HEK293 (cell line): ENCODE measurements at regions not wholly inside any gene's neighbourhood (a gene's known extent, or its start where the extent isn't known, plus 50 kb on each side); places are given as distances from the start of the nearest gene placed in this dataset.
A peak's percentile ranks its signal among the peaks of the same experiment; 100 is the strongest.

ENCODE experiments used
- CTCF ChIA-PET: fragments of 350-600 bp; formaldehyde crosslinking; extraction: SDS; loops from one replicate; lab custom pipeline; 2021; ENCODE audit warnings: antibody characterized with exemption; lab: Yijun Ruan, JAX
- POLR2A ChIA-PET: fragments of 300-600 bp; formaldehyde crosslinking; extraction: SDS; loops from one replicate; lab custom pipeline; 2020; ENCODE audit warnings: antibody characterized with exemption, inconsistent platforms; lab: Yijun Ruan, JAX
- H3K27ac ChIP-seq: fragments of 200-500 bp; sonication (Bioruptor generic); 2 replicates; pipeline ENCODE4 v1.5.1; 2014; ENCODE audit warnings: low read depth, low read length, control low read depth, inconsistent platforms; ENCODE audit errors: extremely low read depth
- H3K36me3 ChIP-seq, 2 experiments: fragments of 200-500 bp in 1 of 2; sonication (Bioruptor generic) in 1 of 2; 1 replicate in 1 of 2; 2 replicates in 1 of 2; pipeline ENCODE4 v1.5.1; 2014 to 2017; ENCODE audit warnings: inconsistent platforms in 2 of 2, low read length in 2 of 2; ENCODE audit not compliant: control insufficient read depth in 2 of 2, insufficient read depth in 1 of 2
- H3K4me1 ChIP-seq: fragments of 200-500 bp; sonication (Bioruptor generic); 2 replicates; pipeline ENCODE4 v1.5.1; 2014; ENCODE audit warnings: mild to moderate bottlenecking, low read length, inconsistent platforms; ENCODE audit not compliant: control insufficient read depth, insufficient read depth
- H3K4me3 ChIP-seq: 2 replicates; pipeline ENCODE4 v1.5.1; 2011; ENCODE audit warnings: low read depth, mild to moderate bottlenecking, control low read depth, low read length, moderate library complexity
- H3K9me3 ChIP-seq: fragments of 200-500 bp; sonication (Bioruptor generic); 2 replicates; pipeline ENCODE4 v1.5.1; 2014; ENCODE audit warnings: low read depth, low read length, inconsistent platforms; ENCODE audit not compliant: control insufficient read depth, insufficient read depth
- FEZF1 ChIP-seq: fragments of 450-650 bp; formaldehyde crosslinking; IDR thresholded peaks from 2 replicates; pipeline ENCODE4 v1.5.1; 2016; ENCODE audit warnings: missing biosample characterization, missing genetic modification characterization
- KLF1 ChIP-seq: fragments of 450-650 bp; formaldehyde crosslinking; IDR thresholded peaks from 2 replicates; pipeline ENCODE4 v1.5.1; 2016; ENCODE audit warnings: missing biosample characterization, missing genetic modification characterization
- OSR2 ChIP-seq: fragments of 450-650 bp; formaldehyde crosslinking; IDR thresholded peaks from 2 replicates; pipeline ENCODE4 v1.5.1; 2016; ENCODE audit warnings: missing biosample characterization, missing genetic modification characterization
- SP7 ChIP-seq: fragments of 450-650 bp; formaldehyde crosslinking; IDR thresholded peaks from 2 replicates; pipeline ENCODE4 v1.5.1; 2016; ENCODE audit warnings: missing biosample characterization, missing genetic modification characterization
- TRIM28 ChIP-seq: IDR thresholded peaks from 2 replicates; pipeline ENCODE4 v1.6.1; 2011; ENCODE audit warnings: low read length, control low read depth, borderline replicate concordance
- WT1 ChIP-seq: fragments of 450-650 bp; formaldehyde crosslinking; IDR thresholded peaks from 2 replicates; pipeline ENCODE4 v1.5.1; 2016; ENCODE audit warnings: missing biosample characterization, missing genetic modification characterization
- YY2 ChIP-seq: fragments of 450-650 bp; formaldehyde crosslinking; IDR thresholded peaks from 2 replicates; pipeline ENCODE4 v1.5.1; 2016; ENCODE audit warnings: missing biosample characterization, missing genetic modification characterization
- ZBTB17 ChIP-seq: fragments of 450-650 bp; formaldehyde crosslinking; IDR thresholded peaks from 2 replicates; pipeline ENCODE4 v1.5.1; 2016; ENCODE audit warnings: missing biosample characterization, missing genetic modification characterization
- ZFP37 ChIP-seq: fragments of 450-650 bp; formaldehyde crosslinking; IDR thresholded peaks from 2 replicates; pipeline ENCODE4 v1.5.1; 2016; ENCODE audit warnings: missing biosample characterization, missing genetic modification characterization
- ZNF140 ChIP-seq: fragments of 450-650 bp; formaldehyde crosslinking; IDR thresholded peaks from 2 replicates; pipeline ENCODE4 v1.5.1; 2016; ENCODE audit warnings: missing biosample characterization, missing genetic modification characterization
- ZNF202 ChIP-seq: fragments of 450-650 bp; formaldehyde crosslinking; IDR thresholded peaks from 2 replicates; pipeline ENCODE4 v1.5.1; 2016; ENCODE audit warnings: missing biosample characterization, missing genetic modification characterization, borderline replicate concordance
- ZNF221 ChIP-seq: fragments of 450-650 bp; formaldehyde crosslinking; IDR thresholded peaks from 2 replicates; pipeline ENCODE4 v1.5.1; 2017; ENCODE audit warnings: missing biosample characterization, missing genetic modification characterization, borderline replicate concordance
- ZNF311 ChIP-seq: fragments of 450-650 bp; formaldehyde crosslinking; IDR thresholded peaks from 2 replicates; pipeline ENCODE4 v1.5.1; 2017; ENCODE audit warnings: missing biosample characterization, missing genetic modification characterization, borderline replicate concordance
- ZNF394 ChIP-seq: fragments of 450-650 bp; formaldehyde crosslinking; IDR thresholded peaks from 2 replicates; pipeline ENCODE4 v1.5.1; 2016; ENCODE audit warnings: missing biosample characterization, missing genetic modification characterization, mild to moderate bottlenecking, moderate library complexity, borderline replicate concordance
- ZNF529 ChIP-seq: fragments of 450-650 bp; formaldehyde crosslinking; IDR thresholded peaks from 2 replicates; pipeline ENCODE4 v1.5.1; 2017; ENCODE audit warnings: missing genetic modification characterization, missing biosample characterization; ENCODE audit not compliant: insufficient replicate concordance
- ZNF621 ChIP-seq: fragments of 450-650 bp; formaldehyde crosslinking; IDR thresholded peaks from 2 replicates; pipeline ENCODE4 v1.5.1; 2017; ENCODE audit warnings: missing biosample characterization, missing genetic modification characterization
- ZNF660 ChIP-seq: fragments of 450-650 bp; IDR thresholded peaks from 2 replicates; pipeline ENCODE4 v1.5.1; 2018; ENCODE audit warnings: missing biosample characterization, mild to moderate bottlenecking, missing genetic modification characterization
- TF ChIP-seq, protein P1 (sequence below): fragments of 450-650 bp; formaldehyde crosslinking; IDR thresholded peaks from 2 replicates; pipeline ENCODE4 v1.5.1; 2016; ENCODE audit warnings: missing biosample characterization, missing genetic modification characterization
- TF ChIP-seq, protein P2 (sequence below): fragments of 450-650 bp; formaldehyde crosslinking; IDR thresholded peaks from 2 replicates; pipeline ENCODE4 v1.5.1; 2016; ENCODE audit warnings: missing biosample characterization, missing genetic modification characterization
- TF ChIP-seq, protein P3 (sequence below): fragments of 450-650 bp; formaldehyde crosslinking; conservative IDR thresholded peaks from 2 replicates; pipeline ENCODE4 v1.5.1; 2016; ENCODE audit warnings: low read depth, missing biosample characterization, missing genetic modification characterization
- TF ChIP-seq, protein P4 (sequence below): fragments of 450-650 bp; formaldehyde crosslinking; IDR thresholded peaks from 2 replicates; pipeline ENCODE4 v1.5.1; 2016; ENCODE audit warnings: missing biosample characterization, missing genetic modification characterization

DNA sequence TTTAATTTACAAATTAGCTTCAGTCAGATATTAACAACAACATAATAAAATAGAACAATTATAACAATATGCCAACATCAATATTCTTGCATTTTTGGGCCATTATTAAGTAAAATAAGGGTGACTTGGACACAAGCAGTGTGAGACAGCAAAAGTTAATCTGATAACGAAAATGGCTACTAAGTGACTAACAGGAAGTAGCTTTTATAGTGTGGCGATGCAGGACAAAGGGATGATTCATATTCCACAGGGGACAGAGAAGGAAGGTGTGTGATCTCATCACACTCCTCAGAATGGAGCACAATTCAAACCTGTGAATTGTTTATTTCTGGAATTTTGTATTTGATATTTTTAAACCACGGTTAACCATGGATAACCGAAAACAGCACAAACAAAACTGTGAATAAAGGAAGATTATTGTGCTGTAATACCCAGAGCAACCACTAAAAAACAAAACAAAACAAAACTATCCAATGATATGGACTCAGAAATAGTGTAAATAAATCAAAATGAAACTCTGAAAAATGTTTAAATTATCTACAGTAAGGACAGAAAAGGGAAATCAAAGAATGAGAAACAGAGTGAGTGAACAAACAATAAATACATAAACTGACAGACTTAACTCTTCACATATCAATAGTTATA lies 66.9 kb upstream of the TFEC start:
- Histone ChIP-seq H3K9me3 (no peaks in the 10 kb centered on the region), H3K4me1 (no peaks in the 10 kb centered on the region), H3K4me3 (no peak overlapping the region), H3K36me3 (no peaks in the 10 kb centered on the region), H3K27ac (no peak overlapping the region)
- ChIA-PET POLR2A (no interaction called here), CTCF (interaction anchor here (0.7 to 0.9 kb wide), 2 partner anchors 19 to 36 kb away, joined by 3 to 4 read pairs; no protein-coding TSS in a partner anchor)
- TF ChIP-seq YY2 (tag by site-specific recombination) = 0 out of 2 replicates have a peak, but pooled peaks have one; percentile 44
- no peak for TF ChIP-seq KLF1
- TF ChIP-seq ZNF529 (tag by site-specific recombination) = no peak
- TF ChIP-seq ZNF311 (tag by site-specific recombination) = no peak
- TF ChIP-seq, protein P1, sequence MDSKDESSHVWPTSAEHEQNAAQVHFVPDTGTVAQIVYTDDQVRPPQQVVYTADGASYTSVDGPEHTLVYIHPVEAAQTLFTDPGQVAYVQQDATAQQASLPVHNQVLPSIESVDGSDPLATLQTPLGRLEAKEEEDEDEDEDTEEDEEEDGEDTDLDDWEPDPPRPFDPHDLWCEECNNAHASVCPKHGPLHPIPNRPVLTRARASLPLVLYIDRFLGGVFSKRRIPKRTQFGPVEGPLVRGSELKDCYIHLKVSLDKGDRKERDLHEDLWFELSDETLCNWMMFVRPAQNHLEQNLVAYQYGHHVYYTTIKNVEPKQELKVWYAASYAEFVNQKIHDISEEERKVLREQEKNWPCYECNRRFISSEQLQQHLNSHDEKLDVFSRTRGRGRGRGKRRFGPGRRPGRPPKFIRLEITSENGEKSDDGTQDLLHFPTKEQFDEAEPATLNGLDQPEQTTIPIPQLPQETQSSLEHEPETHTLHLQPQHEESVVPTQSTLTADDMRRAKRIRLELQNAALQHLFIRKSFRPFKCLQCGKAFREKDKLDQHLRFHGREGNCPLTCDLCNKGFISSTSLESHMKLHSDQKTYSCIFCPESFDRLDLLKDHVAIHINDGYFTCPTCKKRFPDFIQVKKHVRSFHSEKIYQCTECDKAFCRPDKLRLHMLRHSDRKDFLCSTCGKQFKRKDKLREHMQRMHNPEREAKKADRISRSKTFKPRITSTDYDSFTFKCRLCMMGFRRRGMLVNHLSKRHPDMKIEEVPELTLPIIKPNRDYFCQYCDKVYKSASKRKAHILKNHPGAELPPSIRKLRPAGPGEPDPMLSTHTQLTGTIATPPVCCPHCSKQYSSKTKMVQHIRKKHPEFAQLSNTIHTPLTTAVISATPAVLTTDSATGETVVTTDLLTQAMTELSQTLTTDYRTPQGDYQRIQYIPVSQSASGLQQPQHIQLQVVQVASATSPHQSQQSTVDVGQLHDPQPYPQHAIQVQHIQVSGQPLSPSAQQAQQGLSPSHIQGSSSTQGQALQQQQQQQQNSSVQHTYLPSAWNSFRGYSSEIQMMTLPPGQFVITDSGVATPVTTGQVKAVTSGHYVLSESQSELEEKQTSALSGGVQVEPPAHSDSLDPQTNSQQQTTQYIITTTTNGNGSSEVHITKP (tag by site-specific recombination) = 0 out of 2 replicates have a peak, but pooled peaks have one; percentile 12
- TF ChIP-seq ZNF394 (tag by site-specific recombination) = 0 out of 2 replicates have a peak, but pooled peaks have one; percentile 17
- TF ChIP-seq, protein P2, sequence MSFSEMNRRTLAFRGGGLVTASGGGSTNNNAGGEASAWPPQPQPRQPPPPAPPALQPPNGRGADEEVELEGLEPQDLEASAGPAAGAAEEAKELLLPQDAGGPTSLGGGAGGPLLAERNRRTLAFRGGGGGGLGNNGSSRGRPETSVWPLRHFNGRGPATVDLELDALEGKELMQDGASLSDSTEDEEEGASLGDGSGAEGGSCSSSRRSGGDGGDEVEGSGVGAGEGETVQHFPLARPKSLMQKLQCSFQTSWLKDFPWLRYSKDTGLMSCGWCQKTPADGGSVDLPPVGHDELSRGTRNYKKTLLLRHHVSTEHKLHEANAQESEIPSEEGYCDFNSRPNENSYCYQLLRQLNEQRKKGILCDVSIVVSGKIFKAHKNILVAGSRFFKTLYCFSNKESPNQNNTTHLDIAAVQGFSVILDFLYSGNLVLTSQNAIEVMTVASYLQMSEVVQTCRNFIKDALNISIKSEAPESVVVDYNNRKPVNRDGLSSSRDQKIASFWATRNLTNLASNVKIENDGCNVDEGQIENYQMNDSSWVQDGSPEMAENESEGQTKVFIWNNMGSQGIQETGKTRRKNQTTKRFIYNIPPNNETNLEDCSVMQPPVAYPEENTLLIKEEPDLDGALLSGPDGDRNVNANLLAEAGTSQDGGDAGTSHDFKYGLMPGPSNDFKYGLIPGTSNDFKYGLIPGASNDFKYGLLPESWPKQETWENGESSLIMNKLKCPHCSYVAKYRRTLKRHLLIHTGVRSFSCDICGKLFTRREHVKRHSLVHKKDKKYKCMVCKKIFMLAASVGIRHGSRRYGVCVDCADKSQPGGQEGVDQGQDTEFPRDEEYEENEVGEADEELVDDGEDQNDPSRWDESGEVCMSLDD (tag by site-specific recombination) = no peak
- peak; percentile 44; the same call in 1 of the 2 replicates for TF ChIP-seq FEZF1
- TF ChIP-seq ZFP37 (tag by site-specific recombination) = peak; percentile 14; the same call in 1 of the 2 replicates
- TF ChIP-seq WT1 = no peak

DNA sequence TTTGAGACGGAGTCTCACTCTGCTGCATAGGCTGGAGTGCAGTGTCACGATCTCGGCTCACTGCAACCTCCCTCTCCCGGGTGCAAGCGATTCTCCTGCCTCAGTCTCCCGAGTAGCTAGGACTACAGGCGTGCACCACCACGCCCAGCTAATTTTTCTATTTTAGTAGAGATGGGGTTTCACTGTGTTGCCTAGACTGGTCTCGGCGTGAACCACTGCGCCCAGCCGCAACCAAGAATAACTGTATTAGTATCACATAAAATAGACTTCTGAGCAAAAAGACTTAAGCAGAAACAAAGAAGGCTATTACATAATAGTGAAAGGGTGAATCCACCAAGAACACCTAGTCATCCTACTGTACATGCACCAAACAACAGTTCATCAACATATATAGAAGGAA lies 67.6 kb upstream of the TFEC start:
- CTCF ChIA-PET = no interaction called here
- POLR2A ChIA-PET = no interaction called here
- Histone ChIP-seq H3K4me3 (no peak overlapping the region), H3K36me3 (no peaks in the 10 kb centered on the region), H3K4me1 (no peaks in the 10 kb centered on the region), H3K9me3 (no peaks in the 10 kb centered on the region), H3K27ac (no peak overlapping the region)
- no peak for TF ChIP-seq OSR2 (tag by site-specific recombination)
- no peak for TF ChIP-seq ZNF221 (tag by site-specific recombination)
- TF ChIP-seq SP7 (tag by site-specific recombination) = no peak
- TF ChIP-seq ZNF621 = no peak
- TF ChIP-seq, protein P3, sequence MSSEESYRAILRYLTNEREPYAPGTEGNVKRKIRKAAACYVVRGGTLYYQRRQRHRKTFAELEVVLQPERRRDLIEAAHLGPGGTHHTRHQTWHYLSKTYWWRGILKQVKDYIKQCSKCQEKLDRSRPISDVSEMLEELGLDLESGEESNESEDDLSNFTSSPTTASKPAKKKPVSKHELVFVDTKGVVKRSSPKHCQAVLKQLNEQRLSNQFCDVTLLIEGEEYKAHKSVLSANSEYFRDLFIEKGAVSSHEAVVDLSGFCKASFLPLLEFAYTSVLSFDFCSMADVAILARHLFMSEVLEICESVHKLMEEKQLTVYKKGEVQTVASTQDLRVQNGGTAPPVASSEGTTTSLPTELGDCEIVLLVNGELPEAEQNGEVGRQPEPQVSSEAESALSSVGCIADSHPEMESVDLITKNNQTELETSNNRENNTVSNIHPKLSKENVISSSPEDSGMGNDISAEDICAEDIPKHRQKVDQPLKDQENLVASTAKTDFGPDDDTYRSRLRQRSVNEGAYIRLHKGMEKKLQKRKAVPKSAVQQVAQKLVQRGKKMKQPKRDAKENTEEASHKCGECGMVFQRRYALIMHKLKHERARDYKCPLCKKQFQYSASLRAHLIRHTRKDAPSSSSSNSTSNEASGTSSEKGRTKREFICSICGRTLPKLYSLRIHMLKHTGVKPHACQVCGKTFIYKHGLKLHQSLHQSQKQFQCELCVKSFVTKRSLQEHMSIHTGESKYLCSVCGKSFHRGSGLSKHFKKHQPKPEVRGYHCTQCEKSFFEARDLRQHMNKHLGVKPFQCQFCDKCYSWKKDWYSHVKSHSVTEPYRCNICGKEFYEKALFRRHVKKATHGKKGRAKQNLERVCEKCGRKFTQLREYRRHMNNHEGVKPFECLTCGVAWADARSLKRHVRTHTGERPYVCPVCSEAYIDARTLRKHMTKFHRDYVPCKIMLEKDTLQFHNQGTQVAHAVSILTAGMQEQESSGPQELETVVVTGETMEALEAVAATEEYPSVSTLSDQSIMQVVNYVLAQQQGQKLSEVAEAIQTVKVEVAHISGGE (tag by site-specific recombination) = no peak
- no peak for TF ChIP-seq TRIM28
- TF ChIP-seq, protein P4, sequence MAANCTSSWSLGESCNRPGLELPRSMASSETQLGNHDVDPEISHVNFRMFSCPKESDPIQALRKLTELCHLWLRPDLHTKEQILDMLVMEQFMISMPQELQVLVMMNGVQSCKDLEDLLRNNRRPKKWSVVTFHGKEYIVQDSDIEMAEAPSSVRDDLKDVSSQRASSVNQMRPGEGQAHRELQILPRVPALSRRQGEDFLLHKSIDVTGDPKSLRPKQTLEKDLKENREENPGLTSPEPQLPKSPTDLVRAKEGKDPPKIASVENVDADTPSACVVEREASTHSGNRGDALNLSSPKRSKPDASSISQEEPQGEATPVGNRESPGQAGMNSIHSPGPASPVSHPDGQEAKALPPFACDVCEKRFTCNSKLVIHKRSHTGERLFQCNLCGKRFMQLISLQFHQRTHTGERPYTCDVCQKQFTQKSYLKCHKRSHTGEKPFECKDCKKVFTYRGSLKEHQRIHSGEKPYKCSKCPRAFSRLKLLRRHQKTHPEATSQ (tag by site-specific recombination) = no peak
- TF ChIP-seq ZNF660 (tag by site-specific recombination) = no peak
- no peak for TF ChIP-seq ZNF202
- no peak for TF ChIP-seq ZBTB17 (tag by site-specific recombination)
- TF ChIP-seq ZNF140 (tag by site-specific recombination) = no peak
